SK-N-SH treated with all-trans-retinoic acid at 6 μM for 48 hours (cell line): ENCODE measurements at regions not wholly inside any gene's neighbourhood (a gene's known extent, or its start where the extent isn't known, plus 50 kb on each side); places are given as distances from the start of the nearest gene placed in this dataset.

ENCODE experiments used
- ARNTL ChIP-seq: fragments of 450-650 bp; formaldehyde crosslinking; IDR thresholded peaks from 2 replicates; pipeline ENCODE4 v1.5.0; 2020; ENCODE audit warnings: low read depth, mild to moderate bottlenecking, moderate library complexity, borderline replicate concordance
- TSHZ2 ChIP-seq: fragments of 250-450 bp; sonication (Bioruptor Pico); IDR thresholded peaks from 2 replicates; pipeline ENCODE4 v1.5.0; 2020; ENCODE audit warnings: mild to moderate bottlenecking, moderate library complexity
- ZFP3 ChIP-seq: fragments of 250-450 bp; sonication (Bioruptor Pico); IDR thresholded peaks from 2 replicates; pipeline ENCODE4 v1.5.0; 2020; ENCODE audit warnings: mild to moderate bottlenecking, moderate library complexity
- ZNF70 ChIP-seq: fragments of 450-650 bp; formaldehyde crosslinking; IDR thresholded peaks from 2 replicates; pipeline ENCODE4 v1.5.0; 2020; ENCODE audit warnings: mild to moderate bottlenecking, moderate library complexity
- ZNF8 ChIP-seq: fragments of 450-650 bp; formaldehyde crosslinking; IDR thresholded peaks from 2 replicates; pipeline ENCODE4 v1.5.0; 2020; ENCODE audit warnings: mild to moderate bottlenecking, moderate library complexity

- TF ChIP-seq ARNTL (CRISPR knock-in tag) (no peak), TSHZ2 (no peak), ZNF70 (CRISPR knock-in tag) (no peak), ZNF8 (CRISPR knock-in tag) (no peak), ZFP3 (no peak)
Measured at GRCh38 chr3:69538281-69538680, 152.4 kb upstream of the FRMD4B start.
